NCI-H345 treated with DMSO at 0.1 percent for 48 hours (cell line): ENCODE measurements at regions not wholly inside any gene's neighbourhood (a gene's known extent, or its start where the extent isn't known, plus 50 kb on each side); places are given as distances from the start of the nearest gene placed in this dataset.
"Not testable (repeated sequence)": the region's sequence is repeated elsewhere in the genome, so short reads cannot be mapped to it uniquely, and the experiment has no call there.

ENCODE experiments used
- DNase-seq: peaks from one replicate; lab custom pipeline; 2025; ENCODE audit not compliant: unreplicated experiment; lab: John Stamatoyannopoulos, UW

GRCh38 chr13:67509018-67509417, 278.9 kb upstream of the PCDH9 start:
- DNase-seq, result no peak

- DNase-seq, result not testable (repeated sequence)
Measured at GRCh38 chr13:67508275-67508674, 278.1 kb upstream of the PCDH9 start.

GRCh38 chr13:67506407-67506806, 276.3 kb upstream of the PCDH9 start:
- no peak for DNase-seq

DNA sequence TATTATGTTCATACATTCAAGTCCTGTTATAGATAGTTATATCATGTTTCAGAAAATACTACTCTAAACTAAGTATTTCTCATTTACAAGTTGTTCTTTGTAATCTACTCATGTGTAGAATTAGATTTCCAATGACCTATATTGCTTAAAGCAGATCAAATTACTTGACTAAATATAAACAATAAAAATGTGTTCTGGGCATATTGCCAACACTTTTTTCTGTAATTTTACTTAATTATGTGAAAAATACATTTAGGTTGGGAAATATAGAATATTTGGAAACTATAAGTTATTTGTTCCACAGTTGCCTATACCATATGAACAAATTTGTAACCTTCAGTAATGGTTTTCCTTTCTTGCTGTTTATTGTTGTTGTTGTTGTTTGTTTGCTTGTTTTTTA, 275.2 kb upstream of the PCDH9 start:
- DNase-seq, result no peak

DNA sequence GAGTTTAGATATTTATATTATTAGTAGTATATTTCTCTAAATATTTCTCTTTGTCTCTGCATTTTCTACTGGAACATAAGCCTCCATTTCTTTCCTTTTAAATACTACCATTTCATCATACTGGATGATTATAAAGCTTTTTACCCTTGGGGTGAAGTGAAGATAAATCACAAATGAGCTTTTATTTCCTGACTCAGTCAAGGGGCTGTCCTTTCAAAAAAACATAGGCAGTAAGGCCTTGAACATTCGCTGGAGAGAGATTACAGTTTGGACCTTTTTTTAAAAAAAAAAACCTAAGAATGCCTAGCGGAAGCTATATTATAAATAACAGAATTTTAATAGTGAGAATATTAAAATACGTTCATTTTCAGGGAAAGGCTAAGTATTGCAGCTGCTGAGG, 268.8 kb upstream of the PCDH9 start:
- no peak for DNase-seq

GRCh38 chr13:67493835-67494234, 263.7 kb upstream of the PCDH9 start:
- no peak for DNase-seq

GRCh38 chr13:67489016-67489415, 258.9 kb upstream of the PCDH9 start:
- DNase-seq, result no peak

DNA sequence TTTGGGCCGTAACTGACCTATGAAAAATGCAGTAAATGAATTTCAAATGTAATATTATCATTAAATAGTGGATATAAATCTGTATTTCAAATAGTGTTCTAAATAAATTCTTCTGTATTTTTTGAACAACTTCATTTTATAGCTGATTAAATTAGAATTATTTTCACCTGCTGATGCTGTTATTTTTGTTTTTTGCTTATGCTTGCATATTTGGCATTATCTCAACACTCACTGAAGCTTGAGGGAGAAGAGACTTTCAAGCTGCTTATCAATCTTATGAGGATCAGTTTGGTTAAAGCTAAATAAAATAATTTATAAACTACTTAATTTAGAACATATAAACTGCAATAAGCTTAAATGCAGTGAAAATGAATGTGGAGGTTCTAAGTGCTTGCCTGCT, 251.3 kb upstream of the PCDH9 start:
- DNase-seq, result no peak

DNA sequence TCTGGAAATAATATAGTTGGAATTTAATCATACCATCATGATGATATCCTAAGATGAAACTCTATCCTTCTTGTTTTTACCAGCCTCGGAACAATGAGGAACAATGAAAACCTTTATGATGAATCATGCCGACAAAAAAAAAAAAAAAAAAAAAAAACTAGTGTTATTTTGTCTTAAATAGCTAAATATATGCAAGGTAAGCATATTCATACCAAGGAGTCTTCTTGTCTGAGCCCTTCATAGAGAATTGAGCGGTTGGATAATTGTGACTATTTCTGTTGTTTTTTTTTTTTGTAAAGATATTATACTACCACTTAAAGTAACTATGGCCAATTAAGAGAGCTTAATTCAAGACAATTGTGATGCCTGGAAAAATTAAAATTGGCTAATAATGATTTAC, 244.0 kb upstream of the PCDH9 start:
- DNase-seq, result no peak

GRCh38 chr13:67469623-67470022, 239.5 kb upstream of the PCDH9 start:
- no peak for DNase-seq

DNA sequence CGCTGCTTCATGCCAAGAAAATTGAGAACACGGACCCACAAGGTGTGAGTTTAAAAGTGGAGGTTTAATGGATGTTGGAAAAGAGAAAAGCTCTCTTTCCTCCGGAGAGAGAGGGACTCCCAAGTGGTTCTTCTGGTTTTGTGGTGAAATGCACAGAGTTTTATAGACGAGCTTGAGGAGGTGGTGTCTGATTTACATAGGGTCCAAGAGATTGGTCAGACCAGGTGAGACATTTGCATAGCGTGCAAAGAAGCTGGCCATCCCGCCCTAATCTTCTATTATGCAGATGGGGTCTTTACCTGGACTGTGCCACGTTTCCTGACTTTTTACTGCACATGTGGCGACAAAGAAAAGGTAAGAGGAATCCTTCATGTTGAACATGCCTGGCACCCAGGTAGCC, 236.4 kb upstream of the PCDH9 start:
- no peak for DNase-seq

- no peak for DNase-seq
Measured at GRCh38 chr13:67464154-67464553, 234.0 kb upstream of the PCDH9 start.

DNA sequence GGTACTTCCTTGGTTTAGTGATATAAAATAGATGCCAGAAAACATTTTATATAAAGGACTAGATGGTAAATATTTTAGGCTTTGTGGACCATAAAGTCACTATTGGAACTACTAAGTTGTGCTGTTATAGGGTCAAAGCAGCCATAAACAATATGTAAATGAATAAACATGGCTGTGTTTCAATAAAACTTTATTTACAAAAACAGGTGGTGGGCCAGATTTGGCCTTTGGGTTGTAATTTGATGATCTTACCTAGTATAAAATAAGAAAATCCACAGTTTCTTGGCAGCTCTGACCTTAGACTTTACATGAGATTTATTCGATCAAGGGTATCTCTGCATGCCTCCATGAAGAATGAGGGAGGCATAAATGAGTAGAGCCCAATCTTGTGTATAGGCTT, 232.0 kb upstream of the PCDH9 start:
- DNase-seq, result no peak

- DNase-seq, result not testable (repeated sequence)
Measured at GRCh38 chr13:67452526-67452925, 222.4 kb upstream of the PCDH9 start.

DNA sequence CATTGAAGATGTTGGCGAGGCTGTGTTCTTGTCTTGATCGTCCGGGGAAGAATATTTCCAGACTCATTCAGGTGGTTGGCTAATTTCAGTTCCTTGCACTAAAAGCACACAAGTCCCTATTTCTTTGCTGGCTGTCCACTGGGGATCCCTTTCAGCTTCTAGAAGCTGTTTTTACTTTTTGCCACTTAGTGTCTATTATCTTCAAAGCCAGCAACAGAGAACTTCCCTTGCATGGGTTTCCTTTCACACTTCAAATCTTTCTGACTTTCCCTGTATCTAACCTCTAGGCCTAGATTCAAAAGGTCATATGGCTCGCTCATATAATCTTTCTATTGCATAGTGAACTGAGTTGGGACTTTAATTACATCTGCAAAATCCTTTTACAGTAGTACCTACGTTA, 215.3 kb upstream of the PCDH9 start:
- no peak for DNase-seq

DNA sequence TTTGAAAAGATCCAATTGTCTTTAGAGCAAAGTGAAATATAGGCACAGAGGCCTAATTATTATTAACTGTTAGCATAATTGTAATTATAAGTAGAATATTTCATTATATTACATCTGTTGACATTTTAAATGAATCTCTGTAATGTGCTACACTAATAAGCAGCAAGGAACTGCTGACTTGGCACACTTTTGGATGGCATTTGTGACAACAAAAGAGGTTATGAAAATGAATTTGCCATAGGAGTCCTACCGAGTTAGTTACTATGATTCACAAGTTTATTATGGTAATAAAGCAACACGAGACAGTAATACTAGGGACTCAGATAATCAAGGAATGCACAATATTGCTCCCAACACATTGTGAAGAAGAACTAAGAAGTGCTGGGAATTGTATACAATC, 213.8 kb upstream of the PCDH9 start:
- no peak for DNase-seq

- no peak for DNase-seq
Measured at GRCh38 chr13:67440236-67440975, 210.3 kb upstream of the PCDH9 start.

GRCh38 chr13:67439365-67439764, 209.2 kb upstream of the PCDH9 start:
- DNase-seq, result no peak

DNA sequence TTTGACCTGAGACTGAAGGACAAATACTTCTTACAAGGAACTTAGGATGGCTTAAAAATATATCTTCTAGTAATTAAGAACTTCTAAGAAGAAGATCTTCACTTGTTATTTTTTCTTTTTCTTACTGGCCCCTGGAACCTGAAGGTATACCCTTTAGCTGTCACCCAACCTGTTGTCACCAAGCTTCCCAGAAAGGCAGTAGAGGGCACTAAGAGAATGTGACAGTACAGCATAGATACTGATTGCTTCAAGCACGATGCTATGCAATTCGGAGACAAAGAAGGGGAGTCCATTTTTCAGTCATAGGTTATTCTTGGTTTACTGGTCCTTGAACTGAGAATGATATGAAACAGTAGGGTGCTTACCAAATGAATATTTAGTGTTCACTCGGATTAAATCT, 208.3 kb upstream of the PCDH9 start:
- no peak for DNase-seq

- no peak for DNase-seq
Measured at GRCh38 chr13:67437244-67437643, 207.1 kb upstream of the PCDH9 start.

DNA sequence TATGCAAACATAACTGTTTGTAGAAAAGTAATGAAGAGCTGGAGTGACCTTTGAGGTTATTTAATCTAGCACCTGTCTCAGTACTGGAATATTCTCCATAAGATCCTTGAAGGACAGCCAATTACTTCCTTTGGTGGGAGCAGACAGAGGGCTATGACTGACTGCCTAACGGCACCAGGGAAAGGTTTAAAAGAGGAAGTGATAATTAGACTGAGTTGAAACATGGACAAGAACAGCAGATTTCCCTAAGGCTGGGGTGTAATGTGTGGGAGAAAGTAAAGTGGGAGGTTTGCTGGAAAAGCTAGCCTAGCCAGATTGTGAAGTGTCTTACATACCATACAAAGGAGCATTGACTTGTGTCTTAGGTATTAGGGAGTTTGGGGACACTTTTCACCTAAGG, 191.3 kb upstream of the PCDH9 start:
- DNase-seq, result no peak

DNA sequence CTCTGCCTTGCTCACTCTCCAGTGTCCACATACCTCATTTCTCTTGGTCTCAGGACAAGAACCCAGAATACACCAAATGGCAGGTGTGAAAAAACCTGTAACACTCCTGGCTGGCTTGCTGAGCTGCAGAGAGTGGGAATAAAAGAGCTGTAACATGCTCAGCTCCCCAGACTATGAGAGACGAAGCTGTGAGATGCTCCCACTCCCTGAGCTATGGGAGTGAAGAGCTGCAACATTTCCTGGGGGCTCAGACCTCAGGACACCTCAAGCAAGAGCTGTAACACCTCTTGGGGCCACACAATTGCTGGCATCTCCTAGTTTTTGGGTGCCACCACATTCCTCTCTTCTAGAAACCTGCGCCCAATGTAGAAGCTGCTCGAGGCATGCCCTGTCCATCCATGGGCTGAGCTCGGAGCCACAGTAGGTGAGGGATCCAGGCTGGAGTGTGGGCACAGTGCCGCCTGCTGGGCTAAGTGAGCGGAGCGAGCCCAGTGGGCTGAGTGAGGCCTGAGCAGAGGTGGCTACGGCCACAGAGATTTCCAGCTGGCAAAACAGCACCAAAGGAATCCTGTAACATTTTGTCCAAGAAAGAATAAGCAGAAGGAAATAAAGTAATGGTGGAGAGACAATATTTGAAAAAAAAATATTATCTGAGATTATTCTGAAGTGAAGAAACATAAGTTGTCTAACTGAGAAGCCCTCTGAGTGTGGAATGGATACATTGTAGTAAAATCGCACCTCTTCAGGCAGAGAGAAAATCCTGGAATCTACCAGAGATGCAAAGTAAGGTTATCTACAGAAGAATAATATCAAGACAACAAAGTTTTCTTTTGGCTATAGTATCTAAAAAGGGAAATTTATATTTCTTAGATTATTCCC, 186.2 kb upstream of the PCDH9 start:
- DNase-seq, result no peak
